ENCODE measurements at regions not wholly inside any gene's neighbourhood (a gene's known extent, or its start where the extent isn't known, plus 50 kb on each side); places are given as distances from the start of the nearest gene placed in this dataset.

- no peaks in the 10 kb centered on the region for H3K27me3 ChIP-seq (ENCODE audit: insufficient read depth, poor library complexity, severe bottlenecking)
- H3K4me3 ChIP-seq (replicated peaks; ENCODE audit: insufficient read depth, low read length), result no peak overlapping the region
- H3K27ac ChIP-seq (replicated peaks), result no peak overlapping the region
- TF ChIP-seq, protein P1, sequence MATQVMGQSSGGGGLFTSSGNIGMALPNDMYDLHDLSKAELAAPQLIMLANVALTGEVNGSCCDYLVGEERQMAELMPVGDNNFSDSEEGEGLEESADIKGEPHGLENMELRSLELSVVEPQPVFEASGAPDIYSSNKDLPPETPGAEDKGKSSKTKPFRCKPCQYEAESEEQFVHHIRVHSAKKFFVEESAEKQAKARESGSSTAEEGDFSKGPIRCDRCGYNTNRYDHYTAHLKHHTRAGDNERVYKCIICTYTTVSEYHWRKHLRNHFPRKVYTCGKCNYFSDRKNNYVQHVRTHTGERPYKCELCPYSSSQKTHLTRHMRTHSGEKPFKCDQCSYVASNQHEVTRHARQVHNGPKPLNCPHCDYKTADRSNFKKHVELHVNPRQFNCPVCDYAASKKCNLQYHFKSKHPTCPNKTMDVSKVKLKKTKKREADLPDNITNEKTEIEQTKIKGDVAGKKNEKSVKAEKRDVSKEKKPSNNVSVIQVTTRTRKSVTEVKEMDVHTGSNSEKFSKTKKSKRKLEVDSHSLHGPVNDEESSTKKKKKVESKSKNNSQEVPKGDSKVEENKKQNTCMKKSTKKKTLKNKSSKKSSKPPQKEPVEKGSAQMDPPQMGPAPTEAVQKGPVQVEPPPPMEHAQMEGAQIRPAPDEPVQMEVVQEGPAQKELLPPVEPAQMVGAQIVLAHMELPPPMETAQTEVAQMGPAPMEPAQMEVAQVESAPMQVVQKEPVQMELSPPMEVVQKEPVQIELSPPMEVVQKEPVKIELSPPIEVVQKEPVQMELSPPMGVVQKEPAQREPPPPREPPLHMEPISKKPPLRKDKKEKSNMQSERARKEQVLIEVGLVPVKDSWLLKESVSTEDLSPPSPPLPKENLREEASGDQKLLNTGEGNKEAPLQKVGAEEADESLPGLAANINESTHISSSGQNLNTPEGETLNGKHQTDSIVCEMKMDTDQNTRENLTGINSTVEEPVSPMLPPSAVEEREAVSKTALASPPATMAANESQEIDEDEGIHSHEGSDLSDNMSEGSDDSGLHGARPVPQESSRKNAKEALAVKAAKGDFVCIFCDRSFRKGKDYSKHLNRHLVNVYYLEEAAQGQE (IDR thresholded peaks at IDR 0.05; ENCODE audit: insufficient replicate concordance, low read depth), result no peak
- TF ChIP-seq GABPA (IDR thresholded peaks at IDR 0.05; ENCODE audit: low read depth) (no peak), SPI1 (IDR thresholded peaks at IDR 0.05; ENCODE audit: borderline replicate concordance, low read depth) (no peak)
- no peak for DNase-seq (ENCODE audit: low read depth in 1 of 2, low spot score in 1 of 2)
These were observed 259.9 kb upstream of the RASA1 start for GRCh38 chr5:87007737-87008136.

DNA sequence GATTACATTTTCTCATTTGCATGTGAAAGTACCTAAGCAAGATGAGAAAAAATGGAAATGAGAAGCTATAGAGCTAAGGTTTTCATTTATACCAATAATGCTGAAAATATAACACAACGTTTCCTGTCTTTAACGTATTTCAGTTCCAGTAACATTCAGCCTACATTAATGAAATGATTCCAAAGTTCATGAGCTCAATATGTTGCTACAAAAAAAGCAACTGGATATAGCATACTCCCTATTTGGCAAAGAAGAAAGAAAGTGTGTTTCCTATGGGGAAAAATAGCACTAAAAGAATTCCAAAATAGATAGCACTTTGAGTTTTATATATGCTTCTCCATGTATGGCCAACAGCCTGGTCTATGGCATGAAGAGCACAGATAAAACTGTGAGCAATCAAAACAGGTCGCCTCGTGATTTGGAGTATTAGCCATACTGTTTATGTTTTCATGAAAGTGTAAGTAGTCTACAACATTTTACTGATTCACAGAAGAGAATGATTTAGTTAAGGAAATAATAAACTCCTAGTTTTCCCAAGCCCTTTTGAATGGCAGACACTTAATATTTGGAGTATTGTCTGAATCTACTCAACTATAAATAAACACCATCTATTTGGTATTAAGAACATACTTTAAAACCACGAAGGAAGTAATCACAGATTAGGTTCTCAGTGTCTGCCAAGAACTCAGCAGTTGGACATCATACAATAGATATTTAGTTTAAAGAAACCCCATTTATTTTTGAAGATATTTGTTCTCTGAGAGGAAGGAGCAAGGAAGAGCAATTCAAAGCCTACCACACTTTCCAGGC lies 258.7 kb upstream of the RASA1 start:
- no peak for DNase-seq (ENCODE audit: low read depth in 1 of 2, low spot score in 1 of 2)
- no peak overlapping the region for H3K4me3 ChIP-seq (replicated peaks; ENCODE audit: insufficient read depth, low read length)
- no peaks in the 10 kb centered on the region for H3K27me3 ChIP-seq (ENCODE audit: insufficient read depth, poor library complexity, severe bottlenecking)
- H3K27ac ChIP-seq (replicated peaks), result no peak overlapping the region
- TF ChIP-seq, protein P1 (IDR thresholded peaks at IDR 0.05; ENCODE audit: insufficient replicate concordance, low read depth), result no peak
- no peak for TF ChIP-seq POLR2AphosphoS5 (IDR thresholded peaks at IDR 0.05; ENCODE audit: low read depth)

DNA sequence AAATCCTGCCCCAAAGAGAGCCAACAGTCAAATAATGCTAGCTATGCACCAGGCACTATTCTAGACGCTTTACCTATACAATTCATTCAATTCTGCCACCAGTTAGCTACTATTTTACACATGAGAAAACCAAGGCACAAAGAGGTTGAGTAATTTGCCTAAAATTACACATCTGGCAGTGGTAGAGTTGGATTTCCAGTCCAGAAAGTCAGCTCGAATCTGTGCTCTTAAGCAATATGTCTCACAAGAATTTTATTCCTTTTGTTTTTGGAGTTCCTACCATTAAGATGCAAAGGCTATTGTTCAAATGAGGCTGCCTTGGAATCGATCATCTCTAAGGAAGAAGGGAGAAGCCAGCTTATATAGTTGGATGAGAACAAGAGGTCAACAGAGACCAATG lies 256.9 kb upstream of the RASA1 start:
- DNase-seq (ENCODE audit: low read depth in 1 of 2, low spot score in 1 of 2), result no peak
- no peak overlapping the region for H3K27ac ChIP-seq (replicated peaks)
- no peaks in the 10 kb centered on the region for H3K27me3 ChIP-seq (ENCODE audit: insufficient read depth, poor library complexity, severe bottlenecking)
- TF ChIP-seq POLR2AphosphoS5 (IDR thresholded peaks at IDR 0.05; ENCODE audit: low read depth) (no peak), SPI1 (IDR thresholded peaks at IDR 0.05; ENCODE audit: borderline replicate concordance, low read depth) (no peak), CTCF (IDR thresholded peaks at IDR 0.05; ENCODE audit: insufficient read depth, low read length) (no peak), GABPA (IDR thresholded peaks at IDR 0.05; ENCODE audit: low read depth) (no peak)
- TF ChIP-seq, protein P1 (IDR thresholded peaks at IDR 0.05; ENCODE audit: insufficient replicate concordance, low read depth), result no peak
- H3K4me3 ChIP-seq (replicated peaks; ENCODE audit: insufficient read depth, low read length), result no peak overlapping the region

DNA sequence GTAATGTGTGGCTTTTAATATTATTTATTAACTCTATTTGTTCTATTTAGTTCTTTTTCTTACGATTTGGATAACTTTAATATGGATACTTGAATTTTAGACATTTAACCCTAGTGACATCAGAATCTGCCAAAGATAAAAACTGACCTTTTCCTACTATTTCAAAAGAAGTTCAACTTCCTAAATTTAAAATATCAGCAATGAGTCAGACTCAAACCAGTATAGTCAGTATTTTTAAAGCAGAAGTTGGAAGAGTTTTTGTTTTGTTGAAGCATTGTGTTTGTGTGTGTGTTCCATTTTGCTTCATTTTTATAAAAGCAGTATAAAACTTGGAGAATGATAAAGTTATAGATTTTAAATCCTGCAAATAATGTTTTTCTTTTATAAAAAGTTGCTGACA lies 251.8 kb upstream of the RASA1 start:
- no peak for DNase-seq (ENCODE audit: low read depth in 1 of 2, low spot score in 1 of 2)
- H3K27me3 ChIP-seq (ENCODE audit: insufficient read depth, poor library complexity, severe bottlenecking), result no peaks in the 10 kb centered on the region
- TF ChIP-seq SPI1 (IDR thresholded peaks at IDR 0.05; ENCODE audit: borderline replicate concordance, low read depth), result no peak; the same call in 1 of the 2 replicates
- TF ChIP-seq, protein P1 (IDR thresholded peaks at IDR 0.05; ENCODE audit: insufficient replicate concordance, low read depth), result no peak
- TF ChIP-seq GABPA (IDR thresholded peaks at IDR 0.05; ENCODE audit: low read depth), result no peak
- TF ChIP-seq POLR2AphosphoS5 (IDR thresholded peaks at IDR 0.05; ENCODE audit: low read depth), result no peak
- TF ChIP-seq CTCF (IDR thresholded peaks at IDR 0.05; ENCODE audit: insufficient read depth, low read length), result no peak
- H3K4me3 ChIP-seq (replicated peaks; ENCODE audit: insufficient read depth, low read length), result no peak overlapping the region
- H3K27ac ChIP-seq (replicated peaks), result no peak overlapping the region

Data from HL-60 (cell line).